ENCODE measurements at regions not wholly inside any gene's neighbourhood (a gene's known extent, or its start where the extent isn't known, plus 50 kb on each side); places are given as distances from the start of the nearest gene placed in this dataset.

GRCh38 chr7:38328814-38329213, 55.4 kb upstream of the TARP start:
- H3K23ac ChIP-seq (ENCODE audit: low read length): no peak overlapping the region
- H2AFZ ChIP-seq (ENCODE audit: insufficient read depth, low read length, poor library complexity): no peak overlapping the region
- H4K12ac ChIP-seq (ENCODE audit: low read depth, low read length): no peak overlapping the region
- H3K79me2 ChIP-seq (ENCODE audit: control insufficient read depth, insufficient read depth, low read length, poor library complexity): no peaks in the 10 kb centered on the region
- H3K27ac ChIP-seq (ENCODE audit: low read depth, low read length): no peak overlapping the region
- peaks cover 0 to 2% of the 10 kb centered on the region in 2 experiments for H3K4me1 ChIP-seq (ENCODE audit: control insufficient read depth in 1 of 2, insufficient read depth in 2 of 2, low read length in 2 of 2)
- H2BK5ac ChIP-seq (ENCODE audit: low read depth, low read length, poor library complexity): no peak overlapping the region
- H2BK12ac ChIP-seq (ENCODE audit: low read length): no peak overlapping the region
- H4K8ac ChIP-seq (ENCODE audit: low read depth, low read length): no peak overlapping the region
- H3K4me2 ChIP-seq (ENCODE audit: low read length): no peak overlapping the region
- DNase-seq: no peak
- H3K9me3 ChIP-seq (ENCODE audit: insufficient read depth, low read depth, low read length): no peaks in the 10 kb centered on the region
- no peak overlapping the region for H3K14ac ChIP-seq (ENCODE audit: low read length)
- no peak overlapping the region for H3K9ac ChIP-seq (ENCODE audit: low read length)
- H4K91ac ChIP-seq (ENCODE audit: low read depth, low read length): no peak overlapping the region
- no CpG with 5 or more reads among the region's 3 CpGs for WGBS (ENCODE audit: extremely low coverage, insufficient coverage, insufficient read length)
- no peak overlapping the region for H2AK5ac ChIP-seq (ENCODE audit: low read length)
- no peak overlapping the region for H3K18ac ChIP-seq (ENCODE audit: low read length)
- H3K4me3 ChIP-seq (ENCODE audit: low read depth, low read length): no peak overlapping the region
- H3K27me3 ChIP-seq (ENCODE audit: insufficient read depth, low read length): no peaks in the 10 kb centered on the region
- no peak overlapping the region for H2BK120ac ChIP-seq (ENCODE audit: insufficient read depth, low read length, poor library complexity)
- H3K4ac ChIP-seq (ENCODE audit: low read depth, low read length): no peak overlapping the region
- no peaks in the 10 kb centered on the region for H3K79me1 ChIP-seq (ENCODE audit: low read length)
- H3K36me3 ChIP-seq (ENCODE audit: control insufficient read depth in 1 of 2, insufficient read depth in 2 of 2, low read length in 2 of 2): no peaks in the 10 kb centered on the region

GRCh38 chr7:38327637-38328036, 54.2 kb upstream of the TARP start:
- H2BK120ac ChIP-seq (ENCODE audit: insufficient read depth, low read length, poor library complexity): no peak overlapping the region
- no peak for DNase-seq
- H2AFZ ChIP-seq (ENCODE audit: insufficient read depth, low read length, poor library complexity): no peak overlapping the region
- no peaks in the 10 kb centered on the region for H3K36me3 ChIP-seq (ENCODE audit: control insufficient read depth in 1 of 2, insufficient read depth in 2 of 2, low read length in 2 of 2)
- WGBS (ENCODE audit: extremely low coverage, insufficient coverage, insufficient read length): no CpG with 5 or more reads among the region's 3 CpGs
- H3K27me3 ChIP-seq (ENCODE audit: insufficient read depth, low read length): no peaks in the 10 kb centered on the region
- no peak overlapping the region for H3K18ac ChIP-seq (ENCODE audit: low read length)
- H2BK5ac ChIP-seq (ENCODE audit: low read depth, low read length, poor library complexity): no peak overlapping the region
- H3K4me1 ChIP-seq (ENCODE audit: control insufficient read depth in 1 of 2, insufficient read depth in 2 of 2, low read length in 2 of 2): peaks cover 0 to 2% of the 10 kb centered on the region in 2 experiments
- no peaks in the 10 kb centered on the region for H3K9me3 ChIP-seq (ENCODE audit: insufficient read depth, low read depth, low read length)
- no peak overlapping the region for H3K9ac ChIP-seq (ENCODE audit: low read length)
- no peak overlapping the region for H4K12ac ChIP-seq (ENCODE audit: low read depth, low read length)
- H3K4ac ChIP-seq (ENCODE audit: low read depth, low read length): no peak overlapping the region
- no peak overlapping the region for H3K27ac ChIP-seq (ENCODE audit: low read depth, low read length)
- H3K4me2 ChIP-seq (ENCODE audit: low read length): no peak overlapping the region
- H3K14ac ChIP-seq (ENCODE audit: low read length): no peak overlapping the region
- H3K79me2 ChIP-seq (ENCODE audit: control insufficient read depth, insufficient read depth, low read length, poor library complexity): no peaks in the 10 kb centered on the region
- no peak overlapping the region for H3K4me3 ChIP-seq (ENCODE audit: low read depth, low read length)
- H3K79me1 ChIP-seq (ENCODE audit: low read length): no peaks in the 10 kb centered on the region
- H2AK5ac ChIP-seq (ENCODE audit: low read length): no peak overlapping the region
- no peak overlapping the region for H3K23ac ChIP-seq (ENCODE audit: low read length)
- no peak overlapping the region for H2BK12ac ChIP-seq (ENCODE audit: low read length)
- no peak overlapping the region for H4K8ac ChIP-seq (ENCODE audit: low read depth, low read length)
- no peak overlapping the region for H4K91ac ChIP-seq (ENCODE audit: low read depth, low read length)

Measured in trophoblast cell (in vitro differentiated cells and primary cell).